ENCODE measurements at regions not wholly inside any gene's neighbourhood (a gene's known extent, or its start where the extent isn't known, plus 50 kb on each side); places are given as distances from the start of the nearest gene placed in this dataset.

DNA sequence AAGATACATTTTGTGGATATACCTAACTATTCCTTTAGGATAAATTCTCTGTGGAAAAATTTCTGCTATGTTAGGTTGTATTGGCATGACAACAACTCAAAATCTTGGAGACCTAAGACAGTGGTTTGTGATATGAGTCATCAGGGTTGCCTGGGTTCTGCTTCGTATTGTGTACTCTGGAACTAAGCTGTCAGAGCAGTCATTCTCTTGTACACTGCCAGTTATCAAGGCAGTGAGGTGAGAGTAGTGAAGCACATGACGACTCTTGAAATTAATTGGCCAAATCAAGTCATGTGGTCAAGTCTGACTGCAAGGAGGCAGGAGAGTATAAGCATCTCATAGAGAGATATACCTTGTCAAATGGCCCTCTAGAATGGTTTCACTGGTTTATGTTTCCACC lies 104.4 kb downstream of the FANCF start:
- FAIRE-seq (no peak), DNase-seq (ENCODE audit: low read depth, low spot score) (no peak)

More for the DNA sequence above, 104.4 kb downstream of the FANCF start:
- H3K79me2 ChIP-seq (ENCODE audit: control insufficient read depth, insufficient read depth, low read length) = no peaks in the 10 kb centered on the region
- whole genome bisulfite sequencing (ENCODE audit: insufficient coverage, insufficient replicate concordance, low lambda C conversion rate, missing lambda C conversion rate) = 3% methylated on average over 2 of the region's 2 CpGs
- CTCF ChIA-PET = no interaction called here
- intact Hi-C loops (cut with micrococcal nuclease; ENCODE audit: unreplicated experiment) (no loop called here), in situ Hi-C loops (cut with MboI) (no loop called here)
- no peak overlapping the region for H3K27ac ChIP-seq (ENCODE audit: control insufficient read depth, insufficient read depth)
- no peak overlapping the region for H3K4me3 ChIP-seq
- SMC1A ChIA-PET (ENCODE audit: uncharacterized antibody, unreplicated experiment) = no interaction called here
- no TSS peak for BruUV-seq (replicated peaks)
- H4K20me1 ChIP-seq (ENCODE audit: control insufficient read depth, insufficient read depth) = no peaks in the 10 kb centered on the region
- 0 out of 2 replicates have a peak, but pooled peaks have one; percentile 15 for TF ChIP-seq JUNB (IDR thresholded peaks at IDR 0.05)
- TF ChIP-seq RAD51 (IDR thresholded peaks at IDR 0.05) = peak; percentile 43; the same call in 1 of the 2 replicates
- TF ChIP-seq, protein P1, sequence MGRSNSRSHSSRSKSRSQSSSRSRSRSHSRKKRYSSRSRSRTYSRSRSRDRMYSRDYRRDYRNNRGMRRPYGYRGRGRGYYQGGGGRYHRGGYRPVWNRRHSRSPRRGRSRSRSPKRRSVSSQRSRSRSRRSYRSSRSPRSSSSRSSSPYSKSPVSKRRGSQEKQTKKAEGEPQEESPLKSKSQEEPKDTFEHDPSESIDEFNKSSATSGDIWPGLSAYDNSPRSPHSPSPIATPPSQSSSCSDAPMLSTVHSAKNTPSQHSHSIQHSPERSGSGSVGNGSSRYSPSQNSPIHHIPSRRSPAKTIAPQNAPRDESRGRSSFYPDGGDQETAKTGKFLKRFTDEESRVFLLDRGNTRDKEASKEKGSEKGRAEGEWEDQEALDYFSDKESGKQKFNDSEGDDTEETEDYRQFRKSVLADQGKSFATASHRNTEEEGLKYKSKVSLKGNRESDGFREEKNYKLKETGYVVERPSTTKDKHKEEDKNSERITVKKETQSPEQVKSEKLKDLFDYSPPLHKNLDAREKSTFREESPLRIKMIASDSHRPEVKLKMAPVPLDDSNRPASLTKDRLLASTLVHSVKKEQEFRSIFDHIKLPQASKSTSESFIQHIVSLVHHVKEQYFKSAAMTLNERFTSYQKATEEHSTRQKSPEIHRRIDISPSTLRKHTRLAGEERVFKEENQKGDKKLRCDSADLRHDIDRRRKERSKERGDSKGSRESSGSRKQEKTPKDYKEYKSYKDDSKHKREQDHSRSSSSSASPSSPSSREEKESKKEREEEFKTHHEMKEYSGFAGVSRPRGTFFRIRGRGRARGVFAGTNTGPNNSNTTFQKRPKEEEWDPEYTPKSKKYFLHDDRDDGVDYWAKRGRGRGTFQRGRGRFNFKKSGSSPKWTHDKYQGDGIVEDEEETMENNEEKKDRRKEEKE (IDR thresholded peaks at IDR 0.05) = no peak
- TF ChIP-seq STAT3 (IDR thresholded peaks at IDR 0.05; ENCODE audit: low read depth, low read length) = no peak
- peak; percentile 71 for TF ChIP-seq NFYB (IDR thresholded peaks at IDR 0.05; ENCODE audit: insufficient read depth, low read depth, low read length)
- TF ChIP-seq, protein P2, sequence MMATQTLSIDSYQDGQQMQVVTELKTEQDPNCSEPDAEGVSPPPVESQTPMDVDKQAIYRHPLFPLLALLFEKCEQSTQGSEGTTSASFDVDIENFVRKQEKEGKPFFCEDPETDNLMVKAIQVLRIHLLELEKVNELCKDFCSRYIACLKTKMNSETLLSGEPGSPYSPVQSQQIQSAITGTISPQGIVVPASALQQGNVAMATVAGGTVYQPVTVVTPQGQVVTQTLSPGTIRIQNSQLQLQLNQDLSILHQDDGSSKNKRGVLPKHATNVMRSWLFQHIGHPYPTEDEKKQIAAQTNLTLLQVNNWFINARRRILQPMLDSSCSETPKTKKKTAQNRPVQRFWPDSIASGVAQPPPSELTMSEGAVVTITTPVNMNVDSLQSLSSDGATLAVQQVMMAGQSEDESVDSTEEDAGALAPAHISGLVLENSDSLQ (IDR thresholded peaks at IDR 0.05) = peak; percentile 32; the same call in 1 of the 2 replicates
- TF ChIP-seq RUNX3 (IDR thresholded peaks at IDR 0.05; ENCODE audit: low read length) = peak; percentile 9; the same call in 1 of the 2 replicates
- TF ChIP-seq, protein P3, sequence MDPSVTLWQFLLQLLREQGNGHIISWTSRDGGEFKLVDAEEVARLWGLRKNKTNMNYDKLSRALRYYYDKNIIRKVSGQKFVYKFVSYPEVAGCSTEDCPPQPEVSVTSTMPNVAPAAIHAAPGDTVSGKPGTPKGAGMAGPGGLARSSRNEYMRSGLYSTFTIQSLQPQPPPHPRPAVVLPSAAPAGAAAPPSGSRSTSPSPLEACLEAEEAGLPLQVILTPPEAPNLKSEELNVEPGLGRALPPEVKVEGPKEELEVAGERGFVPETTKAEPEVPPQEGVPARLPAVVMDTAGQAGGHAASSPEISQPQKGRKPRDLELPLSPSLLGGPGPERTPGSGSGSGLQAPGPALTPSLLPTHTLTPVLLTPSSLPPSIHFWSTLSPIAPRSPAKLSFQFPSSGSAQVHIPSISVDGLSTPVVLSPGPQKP (IDR thresholded peaks at IDR 0.05; ENCODE audit: low read depth, low read length) = no peak
- no peaks in the 10 kb centered on the region for H3K9me3 ChIP-seq (replicated peaks; ENCODE audit: control insufficient read depth, insufficient read depth, low read length)
- no peaks in the 10 kb centered on the region for H3K36me3 ChIP-seq (ENCODE audit: control insufficient read depth in 2 of 2, insufficient read depth in 2 of 2, low read length in 1 of 2)
- H2AFZ ChIP-seq (ENCODE audit: control insufficient read depth, low read depth, low read length) = no peak overlapping the region
- H3K9ac ChIP-seq (ENCODE audit: control insufficient read depth, insufficient read depth, low read length) = no peak overlapping the region
- no peak overlapping the region for H3K4me2 ChIP-seq (ENCODE audit: control insufficient read depth, insufficient read depth)
- POLR2A ChIA-PET = no interaction called here
- H3K4me1 ChIP-seq (ENCODE audit: control insufficient read depth, insufficient read depth, low read length) = no peaks in the 10 kb centered on the region
- no peaks in the 10 kb centered on the region for H3K27me3 ChIP-seq (replicated peaks in 1 of 2; ENCODE audit: control insufficient read depth in 2 of 2, insufficient read depth in 2 of 2, low read length in 1 of 2)
- peak; percentile 89 for ATAC-seq
- RAD21 ChIA-PET (ENCODE audit: unreplicated experiment) = no interaction called here
